ENCODE measurements at regions not wholly inside any gene's neighbourhood (a gene's known extent, or its start where the extent isn't known, plus 50 kb on each side); places are given as distances from the start of the nearest gene placed in this dataset.

DNA sequence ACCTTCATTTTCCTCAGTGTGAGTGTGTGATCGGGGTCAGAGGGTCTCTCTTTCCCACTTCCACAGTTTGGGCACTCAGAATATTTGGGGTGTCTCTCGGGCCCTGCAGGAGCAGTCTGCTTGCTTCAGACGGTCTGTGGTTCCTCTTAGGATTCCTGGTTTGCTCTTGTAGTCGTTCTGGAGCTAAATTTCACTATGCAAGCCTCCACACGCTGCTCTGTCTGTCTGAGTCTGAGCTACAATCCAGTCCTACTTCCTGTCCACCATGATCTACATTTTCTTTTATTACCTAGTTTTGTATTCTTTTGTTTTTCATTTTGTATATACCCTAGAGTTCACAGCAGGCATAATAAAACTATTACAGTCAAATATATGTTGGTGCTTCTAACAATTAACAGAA is 1967.3 kb upstream of the NUDT12 start:
- TF ChIP-seq EZH2 (IDR thresholded peaks at IDR 0.05) (no peak), POLR2AphosphoS5 (IDR thresholded peaks at IDR 0.05; ENCODE audit: borderline replicate concordance, low read depth, low read length) (no peak), FOXP2 (optimal IDR thresholded peaks at IDR 0.05; ENCODE audit: control extremely low read depth, extremely low read length, insufficient read depth) (no peak)

All from SK-N-MC (cell line).